Adipocyte (in vitro differentiated cells): ENCODE measurements at regions not wholly inside any gene's neighbourhood (a gene's known extent, or its start where the extent isn't known, plus 50 kb on each side); places are given as distances from the start of the nearest gene placed in this dataset.
"Not testable (repeated sequence)": the region's sequence is repeated elsewhere in the genome, so short reads cannot be mapped to it uniquely, and the experiment has no call there.

Source experiments
- DNase-seq: peaks from one replicate; pipeline ENCODE4 v3.0.0-alpha.2; 2015; ENCODE audit warnings: low read depth
- H3K27me3 ChIP-seq: replicated peaks from 2 replicates; pipeline ENCODE4 v1.7.0; 2013; ENCODE audit warnings: mild to moderate bottlenecking, low read length, moderate library complexity; ENCODE audit not compliant: control insufficient read depth, insufficient read depth
- H3K36me3 ChIP-seq: 2 replicates; pipeline ENCODE4 v1.7.0; 2013; ENCODE audit warnings: low read length, mild to moderate bottlenecking, moderate library complexity; ENCODE audit not compliant: control insufficient read depth, insufficient read depth, severe bottlenecking
- H3K4me1 ChIP-seq: 2 replicates; pipeline ENCODE4 v1.7.0; 2013; ENCODE audit warnings: mild to moderate bottlenecking, low read length, moderate library complexity; ENCODE audit not compliant: control insufficient read depth, insufficient read depth
- H3K4me3 ChIP-seq: 2 replicates; pipeline ENCODE4 v1.7.0; 2013; ENCODE audit warnings: mild to moderate bottlenecking, low read length, moderate library complexity
- H3K9ac ChIP-seq: 2 replicates; pipeline ENCODE4 v1.7.0; 2013; ENCODE audit warnings: mild to moderate bottlenecking, low read length, moderate library complexity
- H3K9me3 ChIP-seq: 2 replicates; pipeline ENCODE4 v1.7.0; 2013; ENCODE audit warnings: mild to moderate bottlenecking, low read length, moderate library complexity; ENCODE audit not compliant: control insufficient read depth

DNA sequence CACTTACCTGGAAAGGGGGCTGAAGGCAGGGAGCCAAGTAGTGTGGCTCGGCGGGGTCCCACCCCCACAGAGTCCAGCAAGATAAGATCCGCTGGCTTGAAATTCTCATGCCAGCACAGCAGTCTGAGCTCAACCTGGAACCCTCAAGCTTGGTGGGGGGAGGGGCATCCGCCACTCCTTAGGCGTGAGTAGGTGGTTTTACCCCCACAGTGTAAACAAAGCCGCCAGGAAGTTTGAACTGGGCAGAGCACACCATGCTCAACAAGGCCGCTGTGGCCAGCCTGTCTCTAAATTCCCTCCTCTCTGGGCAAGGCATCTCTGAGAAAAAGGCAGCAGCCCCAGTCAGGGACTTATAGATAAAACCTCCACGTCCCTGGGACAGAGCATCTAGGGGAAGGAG is 156.3 kb downstream of the KBTBD8 start:
- Histone ChIP-seq H3K27me3 (no peaks in the 10 kb centered on the region), H3K4me1 (no peaks in the 10 kb centered on the region), H3K4me3 (no peak overlapping the region), H3K9me3 (no peaks in the 10 kb centered on the region), H3K9ac (no peak overlapping the region), H3K36me3 (no peaks in the 10 kb centered on the region)
- DNase-seq, result no peak

DNA sequence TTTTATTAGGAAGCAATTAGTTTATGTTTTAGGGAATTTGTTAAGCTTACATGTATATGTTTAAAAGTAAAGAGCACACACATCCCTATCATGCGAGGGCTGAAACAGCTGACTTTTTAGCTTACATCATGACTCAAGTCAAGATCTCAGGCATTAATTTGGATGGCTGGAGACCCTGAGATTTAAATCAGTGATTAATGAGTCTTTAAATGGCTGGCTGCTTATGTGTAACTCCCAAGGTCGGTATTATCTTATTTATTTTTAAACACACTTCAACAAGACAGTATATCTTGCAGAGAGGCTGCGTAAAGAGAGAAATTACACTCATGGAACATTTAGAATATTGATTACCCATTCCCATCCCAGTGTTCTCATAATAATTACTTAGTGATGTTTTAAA is 169.4 kb downstream of the KBTBD8 start:
- no peaks in the 10 kb centered on the region for H3K27me3 ChIP-seq
- H3K9me3 ChIP-seq, result no peaks in the 10 kb centered on the region

DNA sequence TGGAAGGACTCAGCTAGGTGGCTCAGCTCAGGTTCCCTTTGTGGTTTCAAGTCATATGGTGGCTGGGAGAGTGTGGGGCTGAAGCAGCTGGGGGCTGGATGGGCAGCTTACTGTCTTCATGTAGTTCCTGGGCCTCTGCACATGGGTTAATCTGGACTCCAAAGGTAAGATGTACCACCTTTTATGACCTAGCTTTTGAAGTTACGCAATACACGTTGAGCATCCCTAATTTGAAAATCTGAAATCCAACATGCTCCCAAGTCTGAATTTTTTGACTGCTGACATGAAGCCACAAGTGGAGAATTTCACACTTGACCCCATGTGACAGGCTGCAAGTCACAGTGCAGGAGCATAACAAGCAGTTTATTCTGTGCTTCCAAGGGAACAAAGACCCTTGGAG is 173.7 kb downstream of the KBTBD8 start:
- Histone ChIP-seq H3K36me3 (no peaks in the 10 kb centered on the region), H3K4me1 (no peaks in the 10 kb centered on the region), H3K9ac (no peak overlapping the region), H3K27me3 (no peaks in the 10 kb centered on the region), H3K9me3 (no peaks in the 10 kb centered on the region), H3K4me3 (no peak overlapping the region)
- DNase-seq, result no peak

More for the DNA sequence above, 169.4 kb downstream of the KBTBD8 start:
- H3K36me3 ChIP-seq, result no peaks in the 10 kb centered on the region
- no peak for DNase-seq
- no peak overlapping the region for H3K4me3 ChIP-seq
- H3K9ac ChIP-seq, result no peak overlapping the region
- no peaks in the 10 kb centered on the region for H3K4me1 ChIP-seq

DNA sequence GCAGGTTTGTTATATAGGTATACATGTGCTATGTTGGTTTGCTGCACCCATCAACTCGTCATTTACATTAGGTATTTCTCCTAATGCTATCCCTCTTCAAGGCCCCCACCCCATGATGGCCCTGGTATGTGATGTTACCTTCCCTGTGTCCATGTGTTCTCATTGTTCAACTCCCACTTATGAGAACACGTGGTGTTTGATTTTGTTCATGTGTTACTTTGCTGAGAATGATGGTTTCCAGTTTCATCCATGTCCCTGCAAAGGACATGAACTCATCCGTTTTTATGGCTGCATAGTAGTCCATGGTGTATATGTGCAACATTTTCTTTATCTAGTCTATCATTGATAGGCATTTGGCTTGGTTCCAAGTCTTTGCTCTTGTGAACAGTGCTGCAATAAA is 175.0 kb downstream of the KBTBD8 start:
- H3K27me3 ChIP-seq, DNase-seq, H3K36me3 ChIP-seq, H3K9me3 ChIP-seq, H3K4me1 ChIP-seq, H3K9ac ChIP-seq, H3K4me3 ChIP-seq: not testable (repeated sequence)

- Histone ChIP-seq H3K36me3 (no peaks in the 10 kb centered on the region), H3K27me3 (no peaks in the 10 kb centered on the region), H3K4me1 (no peaks in the 10 kb centered on the region), H3K9me3 (peaks cover 2% of the 10 kb centered on the region), H3K9ac (no peak overlapping the region), H3K4me3 (no peak overlapping the region)
- DNase-seq, result no peak
Measured at GRCh38 chr3:67176396-67176795, 178.3 kb downstream of the KBTBD8 start.

GRCh38 chr3:67192466-67192865 is 194.4 kb downstream of the KBTBD8 start:
- Histone ChIP-seq H3K9me3 (no peaks in the 10 kb centered on the region), H3K4me3 (no peak overlapping the region), H3K27me3 (no peaks in the 10 kb centered on the region), H3K36me3 (no peaks in the 10 kb centered on the region), H3K9ac (no peak overlapping the region), H3K4me1 (no peaks in the 10 kb centered on the region)
- DNase-seq, result no peak

- Histone ChIP-seq H3K9me3 (no peaks in the 10 kb centered on the region), H3K4me3 (no peak overlapping the region), H3K36me3 (no peaks in the 10 kb centered on the region), H3K27me3 (no peaks in the 10 kb centered on the region), H3K4me1 (no peaks in the 10 kb centered on the region), H3K9ac (no peak overlapping the region)
- no peak for DNase-seq
Measured at GRCh38 chr3:67196677-67197076, 198.6 kb downstream of the KBTBD8 start.

DNA sequence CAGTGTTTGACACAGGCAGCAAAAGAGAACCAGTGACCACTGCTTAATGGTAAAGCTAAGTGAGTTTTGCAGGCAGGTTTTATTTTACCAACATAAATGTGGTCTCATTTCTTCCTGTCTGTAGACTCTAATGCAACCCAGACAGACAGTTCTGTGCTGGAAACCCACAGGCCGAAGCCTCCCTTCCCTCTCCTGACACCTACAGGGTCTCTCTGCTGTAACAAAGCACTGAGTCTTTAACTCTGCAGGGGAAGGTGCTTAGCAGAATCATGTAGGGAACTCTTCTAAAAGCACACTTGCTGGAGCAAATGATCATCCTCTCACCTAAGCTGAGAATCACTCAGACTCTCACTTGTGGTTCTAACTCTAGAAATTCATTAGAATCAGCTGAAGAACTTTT is 200.3 kb downstream of the KBTBD8 start:
- no peak for DNase-seq
- Histone ChIP-seq H3K4me1 (no peaks in the 10 kb centered on the region), H3K4me3 (no peak overlapping the region), H3K9me3 (no peaks in the 10 kb centered on the region), H3K36me3 (no peaks in the 10 kb centered on the region), H3K27me3 (no peaks in the 10 kb centered on the region), H3K9ac (no peak overlapping the region)

DNA sequence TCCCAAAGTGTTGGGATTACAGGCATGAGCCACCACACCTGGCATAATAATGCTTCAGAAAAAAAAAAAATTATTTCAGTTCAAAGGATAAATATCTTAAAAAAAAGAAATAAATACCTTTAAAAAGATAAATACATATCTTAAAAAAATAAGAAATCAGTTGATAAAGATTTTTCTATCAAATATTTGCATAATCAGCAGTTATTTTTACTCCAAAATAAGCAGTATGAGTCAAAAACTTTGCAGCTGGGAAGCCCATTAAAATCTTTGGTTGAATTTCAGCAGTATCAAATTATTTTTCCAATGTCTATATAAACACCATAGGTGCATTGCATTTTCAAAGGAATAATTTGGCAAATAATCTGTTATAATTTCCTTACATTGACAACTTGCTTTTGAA is 202.5 kb downstream of the KBTBD8 start:
- H3K9ac ChIP-seq, result no peak overlapping the region
- no peak for DNase-seq
- no peaks in the 10 kb centered on the region for H3K9me3 ChIP-seq

GRCh38 chr3:67201026-67201425 is 202.9 kb downstream of the KBTBD8 start:
- Histone ChIP-seq H3K9ac (no peak overlapping the region), H3K4me1 (no peaks in the 10 kb centered on the region)
- DNase-seq, result no peak

More for the DNA sequence above, 202.5 kb downstream of the KBTBD8 start:
- Histone ChIP-seq H3K4me1 (no peaks in the 10 kb centered on the region), H3K27me3 (no peaks in the 10 kb centered on the region), H3K36me3 (no peaks in the 10 kb centered on the region), H3K4me3 (no peak overlapping the region)

GRCh38 chr3:67202053-67202452 is 203.9 kb downstream of the KBTBD8 start:
- H3K9ac ChIP-seq, result no peak overlapping the region
- H3K36me3 ChIP-seq, result no peaks in the 10 kb centered on the region
- no peak for DNase-seq
- H3K9me3 ChIP-seq, result no peaks in the 10 kb centered on the region
- no peak overlapping the region for H3K4me3 ChIP-seq
- no peaks in the 10 kb centered on the region for H3K4me1 ChIP-seq
- H3K27me3 ChIP-seq, result no peaks in the 10 kb centered on the region

More at GRCh38 chr3:67201026-67201425, 202.9 kb downstream of the KBTBD8 start:
- Histone ChIP-seq H3K27me3 (no peaks in the 10 kb centered on the region), H3K9me3 (no peaks in the 10 kb centered on the region), H3K4me3 (no peak overlapping the region), H3K36me3 (no peaks in the 10 kb centered on the region)

DNA sequence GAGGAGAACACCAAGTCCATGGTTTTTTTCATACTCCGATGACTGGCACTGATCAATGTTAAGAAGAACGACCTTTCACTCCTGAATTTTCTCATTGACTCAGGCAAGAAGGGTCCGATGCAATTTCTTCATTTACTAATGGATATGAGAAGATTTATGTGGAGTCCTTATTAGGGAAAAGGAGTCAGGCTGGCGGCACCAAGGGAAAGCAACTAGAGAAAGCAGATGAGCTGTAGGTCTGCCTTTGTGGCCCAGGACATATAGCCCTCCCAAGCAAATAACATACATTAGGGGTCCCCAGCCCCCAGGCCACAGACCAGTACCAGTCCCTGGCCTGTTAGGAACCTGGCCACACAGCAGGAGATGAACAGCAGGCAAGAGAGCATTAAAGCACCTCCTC is 206.8 kb downstream of the KBTBD8 start:
- Histone ChIP-seq H3K27me3 (no peaks in the 10 kb centered on the region), H3K4me1 (no peaks in the 10 kb centered on the region), H3K4me3 (no peak overlapping the region), H3K9ac (no peak overlapping the region), H3K36me3 (no peaks in the 10 kb centered on the region), H3K9me3 (no peaks in the 10 kb centered on the region)
- no peak for DNase-seq
